ENCODE measurements at regions not wholly inside any gene's neighbourhood (a gene's known extent, or its start where the extent isn't known, plus 50 kb on each side); places are given as distances from the start of the nearest gene placed in this dataset.

GRCh38 chr1:59043796-59044195 lies 253.1 kb upstream of the FGGY start:
- 29 to 63% (median 34%) methylated on average over 4 of the region's 4 CpGs for WGBS, 5 donors
- H3K36me3 ChIP-seq = no peaks in the 10 kb centered on the region
- H3K9me3 ChIP-seq = no peaks in the 10 kb centered on the region
- no peak for DNase-seq
- TF ChIP-seq CTCF (IDR thresholded peaks at IDR 0.05 in 8 of 11, conservative IDR thresholded peaks at IDR 0.05 in 3 of 11) (no peak), POLR2AphosphoS5 (IDR thresholded peaks at IDR 0.05) (peak in 1 of 3 donors; percentile 51), POLR2A (IDR thresholded peaks at IDR 0.05) (no peak)
- intact Hi-C loops (cut with DNase I; ENCODE audit: low total_unique reads) = no loop called here
- H3K4me3 ChIP-seq = no peak overlapping the region
- peaks cover 0 to 49% (median 25%) of the 10 kb centered on the region in 6 donors for H3K4me1 ChIP-seq
- peak overlapping the region in 2 of 8 donors; percentile 15 to 25 for H3K27ac ChIP-seq
- no peaks in the 10 kb centered on the region for H3K27me3 ChIP-seq (replicated peaks in 1 of 7)

DNA sequence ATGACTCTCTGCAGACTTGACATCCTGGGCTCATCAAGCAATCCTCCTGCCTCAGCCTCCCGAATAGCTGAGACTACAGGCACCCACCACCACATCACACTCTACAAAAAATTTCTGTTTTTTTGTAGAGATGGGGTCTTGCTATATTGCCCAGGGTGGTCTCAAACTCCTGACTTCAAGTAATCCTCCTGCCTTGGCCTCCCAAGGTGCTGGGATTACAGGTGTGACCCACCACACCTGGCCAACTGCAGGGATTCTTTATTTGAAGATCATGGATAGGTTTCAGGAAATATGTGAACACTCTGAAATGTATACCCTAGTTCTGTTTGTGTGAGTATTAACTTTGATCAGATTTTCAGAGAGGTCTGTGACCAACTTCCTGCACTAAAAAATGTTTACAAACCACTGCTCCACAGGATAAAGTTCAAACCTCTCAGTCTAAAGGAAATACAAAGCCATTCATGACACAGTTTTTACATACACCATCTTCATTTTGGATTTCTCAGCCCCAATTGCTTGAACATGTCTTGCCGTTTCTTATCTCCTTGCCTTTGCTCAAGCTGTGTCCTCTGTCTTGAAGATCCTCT lies 252.3 kb upstream of the FGGY start:
- no peak for DNase-seq
- Histone ChIP-seq H3K9me3 (no peaks in the 10 kb centered on the region), H3K36me3 (no peaks in the 10 kb centered on the region), H3K4me1 (peaks cover 0 to 49% (median 25%) of the 10 kb centered on the region in 6 donors), H3K27ac (peak overlapping the region in 4 of 8 donors; percentile 41 to 85 (median 71)), H3K27me3 (replicated peaks in 1 of 7) (no peaks in the 10 kb centered on the region), H3K4me3 (no peak overlapping the region)
- WGBS, 5 donors = 85 to 93% (median 87%) methylated on average over 2 of the region's 2 CpGs
- intact Hi-C loops (cut with DNase I; ENCODE audit: low total_unique reads) = no loop called here
- TF ChIP-seq CTCF (IDR thresholded peaks at IDR 0.05 in 8 of 11, conservative IDR thresholded peaks at IDR 0.05 in 3 of 11) = no peak
- no peak for TF ChIP-seq POLR2A (IDR thresholded peaks at IDR 0.05)
- no peak for TF ChIP-seq POLR2AphosphoS5 (IDR thresholded peaks at IDR 0.05)

GRCh38 chr1:59045137-59045536 lies 251.8 kb upstream of the FGGY start:
- Histone ChIP-seq H3K27me3 (replicated peaks in 1 of 7) (no peaks in the 10 kb centered on the region), H3K27ac (peak overlapping the region in 4 of 8 donors; percentile 41 to 85 (median 71)), H3K4me1 (peaks cover 0 to 49% (median 25%) of the 10 kb centered on the region in 6 donors), H3K36me3 (no peaks in the 10 kb centered on the region), H3K4me3 (no peak overlapping the region), H3K9me3 (no peaks in the 10 kb centered on the region)
- no peak for TF ChIP-seq POLR2AphosphoS5 (IDR thresholded peaks at IDR 0.05)
- TF ChIP-seq POLR2A (IDR thresholded peaks at IDR 0.05) = no peak
- no peak for TF ChIP-seq CTCF (IDR thresholded peaks at IDR 0.05 in 8 of 11, conservative IDR thresholded peaks at IDR 0.05 in 3 of 11)
- WGBS, 5 donors = 44 to 65% (median 60%) methylated on average over 3 of the region's 3 CpGs
- no peak for DNase-seq
- intact Hi-C loops (cut with DNase I; ENCODE audit: low total_unique reads) = no loop called here

DNA sequence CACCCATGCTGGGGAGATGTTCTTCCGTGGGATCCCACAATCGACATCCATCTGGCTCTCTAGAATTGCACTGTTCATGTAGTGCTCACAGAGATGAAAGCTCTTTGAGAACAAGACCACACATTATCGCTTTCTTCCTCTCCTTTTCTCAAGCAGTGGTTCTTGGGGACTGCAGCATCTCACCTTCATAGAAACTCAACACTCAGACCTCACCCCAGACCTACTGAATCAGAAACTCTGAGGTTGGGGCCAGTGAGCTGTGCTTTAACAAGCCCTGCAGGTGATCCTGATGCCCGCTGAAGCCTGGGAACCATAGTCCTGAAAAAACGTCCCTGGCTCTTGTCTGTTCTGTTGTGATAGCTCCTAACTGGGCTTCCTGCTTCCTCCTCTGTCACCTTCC lies 251.3 kb upstream of the FGGY start:
- Histone ChIP-seq H3K4me3 (no peak overlapping the region), H3K27me3 (replicated peaks in 1 of 7) (no peaks in the 10 kb centered on the region), H3K4me1 (peaks cover 0 to 49% (median 25%) of the 10 kb centered on the region in 6 donors), H3K27ac (peak overlapping the region in 4 of 8 donors; percentile 41 to 85 (median 71)), H3K9me3 (no peaks in the 10 kb centered on the region), H3K36me3 (no peaks in the 10 kb centered on the region)
- TF ChIP-seq CTCF (IDR thresholded peaks at IDR 0.05 in 8 of 11, conservative IDR thresholded peaks at IDR 0.05 in 3 of 11) (no peak), POLR2A (IDR thresholded peaks at IDR 0.05) (no peak), POLR2AphosphoS5 (IDR thresholded peaks at IDR 0.05) (no peak)
- no peak for DNase-seq
- intact Hi-C loops (cut with DNase I; ENCODE audit: low total_unique reads) = no loop called here
- 77 to 85% (median 80%) methylated on average over 5 of the region's 5 CpGs for WGBS, 5 donors

Data from spleen (tissue), 11 donors.